ENCODE measurements at regions not wholly inside any gene's neighbourhood (a gene's known extent, or its start where the extent isn't known, plus 50 kb on each side); places are given as distances from the start of the nearest gene placed in this dataset.
"Not testable (repeated sequence)": the region's sequence is repeated elsewhere in the genome, so short reads cannot be mapped to it uniquely, and the experiment has no call there.

- ChIA-PET CTCF (no interaction called here), POLR2A (no interaction called here)
- H3K4me1 Mint-ChIP-seq, result no peaks in the 10 kb centered on the region
- no peak for DNase-seq
- H3K36me3 Mint-ChIP-seq (ENCODE audit: low read depth), result no peaks in the 10 kb centered on the region
- no peaks in the 10 kb centered on the region for H3K27me3 Mint-ChIP-seq
- H3K27ac Mint-ChIP-seq, result no peak overlapping the region
- no peaks in the 10 kb centered on the region for H3K9me3 Mint-ChIP-seq
- H3K4me3 Mint-ChIP-seq, result no peak overlapping the region
Observed at GRCh38 chr9:104374711-104375110, 129.4 kb upstream of the OR13F1 start.

- Mint-ChIP-seq H3K36me3 (ENCODE audit: low read depth) (no peaks in the 10 kb centered on the region), H3K27ac (no peak overlapping the region), H3K27me3 (no peaks in the 10 kb centered on the region), H3K4me1 (no peaks in the 10 kb centered on the region), H3K4me3 (no peak overlapping the region), H3K9me3 (no peaks in the 10 kb centered on the region)
- no peak for DNase-seq
- ChIA-PET POLR2A (no interaction called here), CTCF (no interaction called here)
Observed at GRCh38 chr9:104386013-104386412, 118.0 kb upstream of the OR13F1 start.

DNA sequence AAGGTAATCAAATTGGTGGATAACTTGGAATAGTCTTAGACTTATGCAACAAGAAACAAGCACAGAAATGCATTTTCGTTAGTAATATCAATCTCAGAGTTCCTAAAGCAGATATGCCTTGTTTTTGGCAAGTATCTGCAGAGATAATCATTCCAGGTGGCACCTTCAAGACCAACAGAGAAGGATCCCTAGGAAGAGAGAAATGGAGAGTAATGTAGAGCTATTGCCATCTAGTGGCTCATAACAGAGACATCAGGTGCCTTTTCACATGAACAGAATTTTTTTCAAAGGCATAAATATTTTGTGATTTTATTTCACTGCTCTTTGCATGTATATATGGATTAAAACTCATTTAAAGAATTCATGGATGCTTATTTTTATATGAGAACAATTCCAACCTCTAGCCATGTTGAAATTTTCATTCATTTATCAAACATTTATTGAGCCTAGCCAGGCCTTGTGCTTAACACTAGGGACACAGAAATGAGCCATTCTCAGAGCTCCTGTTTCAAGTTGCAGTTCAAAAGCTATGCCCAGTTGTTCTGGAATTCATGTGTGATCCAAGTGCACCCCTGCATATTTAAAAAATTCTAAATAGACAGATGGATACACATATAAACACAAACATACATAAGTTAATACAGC lies 117.5 kb upstream of the OR13F1 start:
- H3K27ac Mint-ChIP-seq, result no peak overlapping the region
- no peaks in the 10 kb centered on the region for H3K4me1 Mint-ChIP-seq
- H3K36me3 Mint-ChIP-seq (ENCODE audit: low read depth), result no peaks in the 10 kb centered on the region

DNA sequence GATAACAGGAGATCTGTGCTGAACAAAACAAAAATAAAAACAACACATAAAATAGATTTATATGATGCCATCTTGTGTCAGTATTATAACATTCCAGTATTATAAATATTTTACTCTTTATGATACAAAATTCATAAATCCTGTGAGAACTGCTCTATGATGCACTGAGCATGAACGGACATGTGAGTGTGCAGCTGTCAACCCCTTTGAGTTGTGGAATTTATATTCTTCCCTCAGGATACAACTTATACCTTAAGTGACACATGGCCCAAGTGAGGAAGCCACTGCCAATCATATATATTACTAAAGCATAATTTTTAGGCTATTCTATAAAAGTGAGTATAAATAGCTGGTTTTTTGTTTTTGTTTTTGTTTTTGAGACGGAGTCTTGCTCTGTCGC lies 116.0 kb upstream of the OR13F1 start:
- ChIA-PET POLR2A (no interaction called here), CTCF (no interaction called here)
- H3K4me1 Mint-ChIP-seq, result no peaks in the 10 kb centered on the region
- no peaks in the 10 kb centered on the region for H3K9me3 Mint-ChIP-seq
- no peak for DNase-seq
- H3K27ac Mint-ChIP-seq, result no peak overlapping the region
- no peak overlapping the region for H3K4me3 Mint-ChIP-seq
- no peaks in the 10 kb centered on the region for H3K27me3 Mint-ChIP-seq
- no peaks in the 10 kb centered on the region for H3K36me3 Mint-ChIP-seq (ENCODE audit: low read depth)

More for the DNA sequence above, 117.5 kb upstream of the OR13F1 start:
- DNase-seq, result no peak
- Mint-ChIP-seq H3K9me3 (no peaks in the 10 kb centered on the region), H3K27me3 (no peaks in the 10 kb centered on the region), H3K4me3 (no peak overlapping the region)
- ChIA-PET POLR2A (no interaction called here), CTCF (no interaction called here)

DNA sequence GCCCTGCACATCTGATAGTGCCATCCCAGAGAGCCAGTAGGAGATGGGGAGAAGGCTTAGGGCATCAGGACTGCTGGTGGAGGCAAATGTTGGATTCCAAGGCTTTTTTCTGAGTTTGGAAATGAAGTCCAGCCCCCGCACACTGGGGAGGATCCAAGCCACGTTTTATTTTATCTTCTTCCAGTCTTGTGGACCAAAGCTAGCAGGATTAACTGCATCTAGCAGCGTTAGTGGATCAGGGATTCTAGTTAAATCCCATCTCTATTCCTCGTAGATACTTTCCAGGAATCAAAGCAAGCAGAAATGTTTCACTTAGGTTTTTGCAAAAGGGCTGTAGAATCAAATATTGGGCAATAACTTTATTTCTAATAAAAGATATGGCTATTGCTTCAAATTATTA lies 114.7 kb upstream of the OR13F1 start:
- Mint-ChIP-seq H3K9me3 (no peaks in the 10 kb centered on the region), H3K27me3 (no peaks in the 10 kb centered on the region), H3K4me3 (no peak overlapping the region), H3K27ac (no peak overlapping the region), H3K36me3 (ENCODE audit: low read depth) (no peaks in the 10 kb centered on the region), H3K4me1 (no peaks in the 10 kb centered on the region)
- ChIA-PET CTCF (no interaction called here), POLR2A (no interaction called here)
- no peak for DNase-seq

- DNase-seq; H3K4me1 Mint-ChIP-seq; CTCF ChIA-PET; H3K9me3 Mint-ChIP-seq; H3K27me3 Mint-ChIP-seq; H3K27ac Mint-ChIP-seq; H3K36me3 Mint-ChIP-seq (ENCODE audit: low read depth); POLR2A ChIA-PET; H3K4me3 Mint-ChIP-seq: not testable (repeated sequence)
Observed at GRCh38 chr9:104394901-104395300, 109.2 kb upstream of the OR13F1 start.

DNA sequence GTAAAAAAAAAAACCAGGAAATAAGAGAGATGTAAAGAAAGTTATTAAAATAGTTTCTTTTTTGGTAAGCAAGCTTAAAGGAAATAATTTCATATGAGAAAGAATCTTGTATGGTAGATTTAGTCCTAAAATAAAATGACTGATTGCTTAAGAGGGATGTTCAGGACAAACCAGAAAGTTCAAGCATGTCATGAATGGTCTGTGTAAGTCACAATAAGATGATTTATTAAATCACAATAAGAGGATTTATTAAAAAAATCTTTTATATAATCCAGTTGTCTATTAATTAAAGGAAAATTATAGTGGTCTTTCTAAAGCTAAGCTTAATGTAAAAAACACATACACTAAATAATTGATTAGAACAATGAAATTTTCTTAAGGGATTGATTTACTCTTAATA lies 91.8 kb upstream of the OR13F1 start:
- H3K4me3 Mint-ChIP-seq, result no peak overlapping the region
- no peaks in the 10 kb centered on the region for H3K36me3 Mint-ChIP-seq (ENCODE audit: low read depth)
- H3K9me3 Mint-ChIP-seq, result peaks cover 14% of the 10 kb centered on the region
- no peaks in the 10 kb centered on the region for H3K4me1 Mint-ChIP-seq
- CTCF ChIA-PET, result no interaction called here
- H3K27me3 Mint-ChIP-seq, result no peaks in the 10 kb centered on the region
- H3K27ac Mint-ChIP-seq, result no peak overlapping the region
- no peak for DNase-seq
- POLR2A ChIA-PET, result no interaction called here

DNA sequence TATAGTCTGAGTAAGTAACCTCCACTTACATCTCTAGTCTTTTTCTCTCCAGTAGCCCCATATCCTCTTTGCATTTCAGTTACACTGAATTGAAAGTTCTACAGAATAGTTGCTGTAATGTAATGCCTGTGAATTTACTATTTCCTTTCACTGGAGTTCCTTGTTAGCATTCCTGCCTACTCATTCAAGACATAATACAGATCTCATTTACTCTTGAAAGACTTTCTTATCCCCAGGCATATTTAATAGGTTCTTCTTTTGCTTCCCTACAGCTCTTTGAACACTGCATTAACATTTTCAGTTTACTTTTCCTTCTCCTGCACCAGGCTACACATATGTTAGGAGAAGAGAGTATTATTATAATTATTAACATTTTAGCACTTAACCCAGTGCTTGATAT lies 87.6 kb upstream of the OR13F1 start:
- H3K4me3 Mint-ChIP-seq, result no peak overlapping the region
- no peaks in the 10 kb centered on the region for H3K4me1 Mint-ChIP-seq
- H3K27me3 Mint-ChIP-seq, result no peaks in the 10 kb centered on the region
- ChIA-PET CTCF (no interaction called here), POLR2A (no interaction called here)
- H3K36me3 Mint-ChIP-seq (ENCODE audit: low read depth), result no peaks in the 10 kb centered on the region
- peaks cover 8% of the 10 kb centered on the region for H3K9me3 Mint-ChIP-seq
- no peak for DNase-seq
- H3K27ac Mint-ChIP-seq, result no peak overlapping the region

GRCh38 chr9:104417296-104417695 lies 86.8 kb upstream of the OR13F1 start:
- Mint-ChIP-seq H3K27me3 (no peaks in the 10 kb centered on the region), H3K4me1 (no peaks in the 10 kb centered on the region), H3K4me3 (no peak overlapping the region), H3K9me3 (peaks cover 8% of the 10 kb centered on the region), H3K36me3 (ENCODE audit: low read depth) (no peaks in the 10 kb centered on the region), H3K27ac (no peak overlapping the region)
- ChIA-PET POLR2A (no interaction called here), CTCF (no interaction called here)
- no peak for DNase-seq

DNA sequence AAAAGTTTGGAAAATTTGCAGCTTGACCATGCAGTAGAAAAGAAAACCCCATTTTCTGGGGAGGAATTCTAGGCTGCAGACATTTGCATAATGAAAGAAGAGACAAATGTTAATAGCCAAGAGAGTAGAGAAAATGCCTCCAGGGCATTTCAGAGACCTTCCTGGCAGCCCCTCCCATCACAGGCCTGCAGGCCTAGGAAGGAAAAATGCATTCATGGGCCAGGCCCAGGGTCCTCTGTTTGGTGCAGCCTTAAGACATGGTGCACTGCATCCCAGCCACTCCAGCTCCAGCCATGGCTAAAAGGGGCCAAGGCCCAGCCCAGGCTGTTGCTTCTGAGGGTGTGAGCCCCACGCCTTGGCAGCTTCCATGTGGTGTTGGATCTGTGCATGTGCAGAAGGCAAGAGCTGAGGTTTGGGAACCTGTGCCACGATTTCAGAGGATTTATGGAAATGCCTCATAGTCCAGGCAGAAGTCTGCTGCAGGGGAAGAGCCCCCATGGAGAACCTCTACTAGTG lies 75.0 kb upstream of the OR13F1 start:
- ChIA-PET CTCF (no interaction called here), POLR2A (no interaction called here)
- no peak overlapping the region for H3K27ac Mint-ChIP-seq
- no peak overlapping the region for H3K4me3 Mint-ChIP-seq
- DNase-seq, result no peak
- H3K9me3 Mint-ChIP-seq, result peaks cover 6% of the 10 kb centered on the region
- H3K4me1 Mint-ChIP-seq, result no peaks in the 10 kb centered on the region
- no peaks in the 10 kb centered on the region for H3K27me3 Mint-ChIP-seq
- H3K36me3 Mint-ChIP-seq (ENCODE audit: low read depth), result no peaks in the 10 kb centered on the region

DNA sequence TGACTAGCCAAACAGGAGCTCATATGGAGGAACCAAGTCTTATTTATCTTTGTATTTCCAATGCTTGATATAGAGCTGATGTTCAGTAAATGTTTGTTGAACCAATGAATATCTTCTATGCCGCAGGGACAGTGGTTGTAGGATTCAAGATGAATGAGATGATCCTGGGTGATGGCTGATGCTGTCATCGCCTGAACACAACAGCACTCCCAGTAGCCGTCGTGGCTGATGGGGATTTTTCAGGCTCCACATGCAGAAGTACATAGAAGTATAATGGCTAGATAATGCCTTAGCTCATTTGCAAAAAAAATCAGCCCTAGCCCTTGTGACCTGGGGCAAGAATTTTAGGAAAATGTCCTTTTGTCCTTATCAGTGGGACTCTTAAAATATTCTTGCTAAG lies 69.0 kb upstream of the OR13F1 start:
- DNase-seq, result no peak
- POLR2A ChIA-PET, result no interaction called here
- Mint-ChIP-seq H3K27me3 (no peaks in the 10 kb centered on the region), H3K36me3 (ENCODE audit: low read depth) (no peaks in the 10 kb centered on the region), H3K4me1 (no peaks in the 10 kb centered on the region), H3K27ac (no peak overlapping the region), H3K9me3 (peaks cover 3% of the 10 kb centered on the region), H3K4me3 (no peak overlapping the region)
- CTCF ChIA-PET, result no interaction called here

GRCh38 chr9:104448036-104448435 lies 56.0 kb upstream of the OR13F1 start:
- Mint-ChIP-seq H3K9me3 (no peaks in the 10 kb centered on the region), H3K4me3 (no peak overlapping the region), H3K27me3 (no peaks in the 10 kb centered on the region), H3K27ac (no peak overlapping the region), H3K4me1 (no peaks in the 10 kb centered on the region), H3K36me3 (ENCODE audit: low read depth) (no peaks in the 10 kb centered on the region)
- DNase-seq, result no peak
- POLR2A ChIA-PET, result no interaction called here
- CTCF ChIA-PET, result no interaction called here

All from activated CD4-positive, alpha-beta memory T cell treated with anti-CD3 and anti-CD28 coated beads, Interleukin-2, amount 10 ng/mL, durations not matched to agents 7 days and 5 days (primary cell).